HPDE6-E6E7 (cell line): ENCODE measurements at regions not wholly inside any gene's neighbourhood (a gene's known extent, or its start where the extent isn't known, plus 50 kb on each side); places are given as distances from the start of the nearest gene placed in this dataset.
A peak's percentile ranks its signal among the peaks of the same experiment; 100 is the strongest.

Experiments used
- DNase-seq: peaks from one replicate; pipeline ENCODE4 v3.0.0; 2011; ENCODE audit warnings: missing footprints; ENCODE audit errors: extremely low spot score

DNA sequence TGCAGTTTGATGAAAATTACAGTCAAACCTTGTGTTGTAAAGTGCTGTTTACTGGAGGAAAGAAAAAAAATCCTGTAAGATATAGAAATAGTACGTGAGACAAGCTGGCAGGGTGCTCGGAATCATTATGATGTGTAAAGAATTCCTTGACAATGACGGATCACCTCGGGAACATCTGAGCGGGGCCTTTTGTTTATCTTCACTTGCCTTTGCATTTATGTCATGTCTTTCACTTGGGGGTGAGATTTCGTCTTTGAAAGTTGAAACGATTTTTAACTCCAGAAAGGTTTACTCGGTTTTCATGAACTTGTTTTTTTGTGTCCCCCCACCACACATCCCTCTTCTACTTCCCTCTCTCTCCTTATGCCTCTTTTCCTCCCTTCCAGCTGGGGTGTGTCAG, 128.3 kb upstream of the VEPH1 start:
- no peak for DNase-seq

DNA sequence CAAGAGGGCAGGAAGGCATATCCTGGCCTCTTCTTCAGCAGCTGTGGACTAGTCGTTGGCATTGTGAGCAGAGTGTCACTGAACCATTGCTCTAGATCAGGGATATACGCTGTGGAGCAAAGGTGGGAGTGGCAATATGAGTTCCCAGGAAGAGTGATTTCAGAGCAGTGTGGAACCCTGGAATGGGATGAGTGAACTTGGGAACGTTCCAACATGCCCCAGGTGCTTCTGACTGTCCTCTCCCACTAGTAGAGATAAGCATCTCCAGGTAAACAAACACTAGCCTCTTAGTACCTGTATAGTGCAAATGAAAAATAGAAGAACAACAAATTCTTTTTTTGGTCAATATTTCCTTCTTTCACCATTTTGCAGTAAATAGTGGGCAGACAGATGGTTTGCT, 123.6 kb upstream of the VEPH1 start:
- DNase-seq = no peak

DNA sequence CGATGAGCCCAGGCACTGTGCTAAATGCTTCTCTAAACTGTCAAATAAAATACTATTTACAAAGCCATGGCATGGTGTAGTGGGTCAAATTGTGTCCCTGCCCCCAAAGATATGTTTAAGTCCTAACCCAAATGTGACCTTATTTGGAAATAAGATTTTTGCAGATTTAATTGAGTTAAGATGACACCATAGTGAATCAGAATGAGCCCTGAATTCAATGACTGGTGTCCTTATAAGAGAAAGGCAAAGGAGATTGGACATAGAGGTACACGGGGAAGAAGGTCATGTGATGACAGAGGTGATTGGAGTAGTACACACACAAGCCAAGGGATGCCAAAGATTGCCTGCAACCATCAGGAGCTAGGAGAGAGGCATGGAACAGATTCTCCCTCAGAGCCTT, 121.6 kb upstream of the VEPH1 start:
- DNase-seq = no peak

DNA sequence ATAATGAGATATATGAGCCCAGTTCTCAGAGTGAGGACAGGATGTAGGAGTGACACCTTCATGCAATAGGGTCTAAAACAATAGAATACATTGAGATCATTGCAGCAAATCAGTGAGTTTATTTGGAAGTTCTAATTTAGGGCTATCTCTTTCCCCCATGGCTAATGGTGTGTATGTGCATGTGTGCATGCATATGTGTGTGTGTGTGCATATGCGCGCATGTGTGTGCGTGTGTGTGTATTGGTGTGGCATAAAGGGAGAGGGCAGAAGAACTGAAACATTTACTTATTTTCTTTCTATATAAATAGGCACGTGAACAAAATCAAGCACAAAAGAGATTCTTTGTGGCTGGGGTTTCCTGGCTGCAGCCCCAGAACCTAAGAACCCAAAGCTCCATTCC, 115.7 kb upstream of the VEPH1 start:
- DNase-seq = no peak

DNA sequence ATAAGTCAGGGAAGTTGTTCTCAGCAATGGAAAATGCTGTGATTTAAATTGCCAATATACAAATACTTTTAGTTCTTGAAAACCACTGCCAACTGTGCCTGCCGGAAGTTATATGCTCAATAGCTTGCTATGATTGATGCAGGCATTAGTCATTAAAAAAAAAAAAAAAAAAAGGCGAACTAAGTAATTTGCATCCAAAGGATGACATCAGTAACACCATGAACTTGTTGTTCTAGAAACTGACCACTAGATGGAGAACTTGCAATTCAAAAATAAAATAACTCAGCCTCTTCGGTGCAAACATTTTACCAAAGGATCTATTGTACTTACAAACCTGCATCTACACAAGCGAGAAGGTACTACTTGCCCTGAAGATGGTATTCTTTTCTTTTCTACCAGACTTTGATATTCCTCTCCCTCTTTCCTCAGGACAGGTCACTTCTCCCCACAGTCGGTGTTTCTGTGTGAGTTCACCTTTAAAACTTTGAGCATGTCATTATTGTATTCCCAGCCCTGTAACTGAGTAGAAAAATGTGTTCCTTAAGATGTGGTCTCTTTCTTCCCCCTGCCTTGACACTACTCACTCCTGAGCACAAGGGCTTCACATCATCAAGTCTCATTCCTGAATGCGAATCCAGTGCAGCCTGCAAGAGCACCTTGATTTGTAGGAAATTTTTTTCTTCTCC, 115.0 kb upstream of the VEPH1 start:
- peak; percentile 74 for DNase-seq

DNA sequence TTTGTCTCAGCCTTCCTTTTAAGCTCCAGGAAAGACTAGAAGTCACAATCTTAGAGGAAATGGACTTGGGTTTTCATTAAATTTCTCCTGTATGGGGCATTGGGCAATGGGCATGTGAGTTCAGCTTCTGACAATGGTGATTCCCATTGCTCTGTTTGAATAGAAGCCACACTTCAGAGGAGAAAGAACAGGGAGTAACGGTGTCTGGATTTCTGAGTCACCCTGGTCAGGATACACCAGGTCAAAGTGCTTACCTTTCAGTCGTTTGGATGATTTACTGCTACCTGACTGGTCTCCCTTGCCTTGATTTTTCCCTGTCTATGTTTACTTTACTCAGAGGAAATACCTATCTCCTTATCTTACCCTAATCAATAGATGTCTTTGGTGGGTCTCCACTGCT, 111.7 kb upstream of the VEPH1 start:
- no peak for DNase-seq

DNA sequence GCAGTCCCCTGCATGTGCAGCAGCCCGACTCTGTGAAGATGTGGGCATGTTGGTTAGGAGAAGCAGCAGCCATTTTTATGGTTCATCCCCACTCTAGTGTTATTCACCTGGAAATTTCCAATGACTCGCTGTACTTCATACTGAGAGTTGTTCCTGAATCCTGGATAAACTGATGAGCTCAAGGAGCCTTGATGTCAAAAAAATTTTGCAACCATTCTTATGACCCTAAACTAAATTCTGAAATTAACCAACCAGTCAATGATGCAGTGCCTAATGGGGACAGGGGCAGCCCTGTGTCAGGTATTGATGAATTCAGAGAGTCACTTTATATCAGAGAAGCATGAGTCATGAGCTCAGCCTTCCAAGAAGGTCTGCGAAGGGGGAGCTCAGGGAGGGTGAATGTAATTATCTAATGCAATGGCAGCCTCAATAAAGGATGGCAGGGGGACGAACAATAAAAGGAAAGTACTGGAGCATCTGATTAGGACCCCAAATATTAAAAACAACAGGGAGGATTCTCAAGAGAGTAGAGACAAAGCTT, 108.4 kb upstream of the VEPH1 start:
- DNase-seq = no peak

DNA sequence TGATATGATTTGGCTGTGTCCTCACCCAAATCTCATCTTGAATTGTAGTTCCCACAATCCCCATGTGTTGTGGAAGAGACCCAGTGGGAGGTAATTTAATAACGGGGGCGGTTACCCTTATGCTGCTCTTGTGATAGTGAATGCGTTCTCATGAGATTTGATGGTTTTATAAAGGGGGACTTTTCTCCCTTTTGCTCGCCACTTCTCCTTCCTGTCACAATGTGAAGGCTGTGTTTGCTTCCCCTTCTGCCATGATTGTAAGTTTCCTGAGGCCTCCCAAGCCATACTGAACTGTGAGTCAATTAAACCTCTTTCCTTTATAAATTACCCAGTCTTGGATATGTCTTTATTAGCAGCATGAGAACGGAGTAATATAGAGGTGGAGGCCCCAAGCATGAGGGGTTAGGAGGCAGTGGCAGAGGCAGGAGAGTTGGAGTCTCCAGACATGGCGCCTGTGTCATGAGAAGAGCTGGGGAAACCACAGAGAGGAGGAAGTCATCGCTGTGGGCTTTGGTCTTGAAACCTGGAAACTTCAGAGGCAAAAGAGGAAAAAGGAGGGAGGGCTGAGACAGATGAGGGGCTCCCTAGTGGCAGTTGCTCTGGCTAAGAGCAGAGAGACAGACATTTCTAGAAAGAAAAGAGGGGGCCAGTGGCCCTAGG, 107.8 kb upstream of the VEPH1 start:
- no peak for DNase-seq

DNA sequence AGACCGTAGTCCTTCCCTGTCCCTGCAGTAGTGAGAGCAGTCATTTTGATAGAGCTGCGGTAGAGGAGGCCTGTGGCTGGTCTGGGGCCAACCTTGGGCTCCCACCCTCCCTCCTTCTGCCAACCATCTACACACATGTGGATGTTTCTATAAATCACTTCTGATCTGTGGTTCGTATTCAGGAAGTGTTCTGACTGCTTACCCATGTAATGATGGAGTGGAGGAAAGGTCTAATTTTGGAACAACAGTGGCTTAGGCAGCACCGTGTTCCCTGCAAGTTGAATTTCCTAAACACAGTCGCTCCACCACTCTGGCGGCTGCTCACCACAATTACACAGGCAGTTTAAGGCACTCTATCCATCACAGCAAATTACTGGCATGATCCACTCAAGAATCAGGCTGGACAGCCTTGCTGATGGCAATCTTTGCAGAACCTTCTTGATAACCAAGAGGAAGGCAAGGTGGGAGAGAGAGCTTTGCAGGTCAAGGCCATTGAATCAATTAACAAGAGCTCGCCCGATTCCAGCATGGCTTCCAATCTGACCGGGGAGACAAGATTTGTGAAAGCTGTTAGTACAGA, 104.7 kb upstream of the VEPH1 start:
- no peak for DNase-seq

DNA sequence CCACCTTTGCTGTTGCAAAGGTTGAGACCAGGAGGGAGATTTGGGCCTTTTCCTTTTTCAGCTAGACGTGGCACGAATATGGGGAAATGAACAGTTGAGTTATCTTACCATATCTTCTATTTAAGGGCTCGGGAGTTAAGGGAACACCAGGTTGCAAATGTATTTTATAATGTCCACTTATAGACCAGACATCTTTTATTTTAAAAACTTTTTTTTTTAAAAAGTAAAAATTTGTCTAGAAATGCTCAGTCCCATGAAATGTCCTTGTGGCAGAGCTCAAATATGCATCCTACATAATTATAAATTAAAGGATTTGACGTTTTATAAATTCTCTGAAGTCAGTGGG, 103.6 kb upstream of the VEPH1 start:
- no peak for DNase-seq

DNA sequence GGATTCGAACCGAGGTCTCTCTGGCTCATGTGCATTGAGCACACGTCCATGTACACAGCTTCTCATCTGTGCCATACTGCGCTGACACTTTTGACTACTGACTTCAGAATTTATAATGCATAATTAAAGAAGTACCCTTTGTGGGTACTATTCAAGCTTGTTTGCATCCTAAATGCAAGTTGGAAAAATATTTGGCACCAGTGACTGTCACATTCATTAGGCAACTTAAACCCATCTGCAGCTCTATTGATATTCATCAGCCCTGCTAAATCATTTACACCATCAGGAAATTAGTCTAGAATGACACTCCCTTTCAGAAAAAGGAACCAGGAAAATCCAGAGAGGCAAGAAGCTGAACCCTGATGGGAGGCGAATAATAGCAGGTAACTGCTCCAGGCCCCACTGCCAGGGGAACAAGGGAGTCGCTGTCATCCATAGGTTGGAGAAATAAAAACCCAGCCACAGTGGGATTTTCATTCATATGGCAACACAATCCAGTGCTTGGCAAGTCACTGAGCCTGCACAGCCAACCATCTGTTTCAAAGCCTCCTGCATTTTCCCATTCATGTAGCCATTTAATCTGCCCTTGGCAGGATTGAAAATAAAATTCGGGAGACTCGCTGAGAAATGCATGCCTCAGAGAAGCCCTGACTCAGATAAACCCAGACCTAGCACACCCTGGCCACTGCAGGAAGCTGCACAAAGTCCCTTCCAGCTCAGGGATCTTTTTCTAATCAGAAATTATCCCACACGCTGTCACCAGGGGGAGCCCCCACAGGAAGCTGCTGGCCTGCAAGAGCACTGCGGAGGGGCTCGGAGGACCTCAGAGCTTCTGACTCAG, 103.0 kb upstream of the VEPH1 start:
- peak; percentile 60 for DNase-seq

DNA sequence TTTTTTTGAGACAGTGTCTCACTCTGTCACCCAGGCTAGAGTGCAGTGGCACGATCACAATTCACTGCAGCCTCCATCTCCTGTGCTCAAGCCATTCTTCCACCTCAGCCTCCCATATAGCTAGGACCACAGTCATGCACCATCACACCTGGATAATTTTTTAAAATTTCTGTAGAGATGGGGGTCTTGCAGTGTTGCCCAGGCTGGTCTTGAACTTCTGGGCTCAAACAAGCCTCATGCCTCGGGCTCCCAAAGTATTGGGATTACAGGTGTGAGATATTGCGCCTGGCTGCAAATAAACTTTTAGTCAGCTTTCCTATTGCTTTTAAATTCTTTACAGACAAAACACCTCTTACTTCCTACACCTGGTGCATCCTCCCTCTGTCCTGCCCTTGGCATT, 102.1 kb upstream of the VEPH1 start:
- no peak for DNase-seq

DNA sequence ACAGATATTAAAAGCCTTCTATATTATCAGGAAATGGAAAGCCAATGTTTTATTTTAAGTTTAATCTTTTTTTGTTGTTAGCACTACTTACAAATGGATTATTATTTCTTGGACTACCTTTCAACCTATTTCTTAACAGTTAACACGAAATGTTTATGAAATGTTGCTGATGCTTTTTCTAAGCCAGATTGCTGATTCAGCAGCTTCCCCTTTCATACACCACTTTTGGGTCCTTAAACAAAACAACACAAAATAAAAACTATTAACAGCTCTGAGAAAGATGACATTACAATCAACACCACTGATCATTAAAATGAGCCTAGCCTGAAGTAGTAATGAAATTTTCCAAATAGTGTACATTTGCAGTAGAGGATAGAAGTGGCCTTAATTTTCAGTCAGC, 99.2 kb upstream of the VEPH1 start:
- DNase-seq = no peak

DNA sequence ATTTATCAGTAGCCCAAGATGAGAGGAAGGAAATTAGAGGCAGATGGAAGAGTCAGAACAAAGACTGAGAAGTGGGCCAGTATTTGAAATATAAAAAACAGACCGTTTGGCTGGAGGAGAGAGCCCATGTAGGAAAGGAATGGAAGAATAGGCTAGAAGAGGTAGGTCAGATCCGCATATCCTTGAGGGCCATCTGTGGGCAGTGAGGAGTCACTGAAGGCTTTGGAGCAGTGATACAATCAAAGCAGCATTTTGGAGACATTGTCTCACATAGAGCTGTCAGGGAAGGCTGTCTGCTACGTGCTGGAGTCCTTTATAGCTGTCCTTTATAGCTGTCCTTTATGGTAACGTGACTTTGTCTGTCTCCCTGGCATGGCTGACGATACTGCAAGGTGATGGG, 92.0 kb upstream of the VEPH1 start:
- no peak for DNase-seq

DNA sequence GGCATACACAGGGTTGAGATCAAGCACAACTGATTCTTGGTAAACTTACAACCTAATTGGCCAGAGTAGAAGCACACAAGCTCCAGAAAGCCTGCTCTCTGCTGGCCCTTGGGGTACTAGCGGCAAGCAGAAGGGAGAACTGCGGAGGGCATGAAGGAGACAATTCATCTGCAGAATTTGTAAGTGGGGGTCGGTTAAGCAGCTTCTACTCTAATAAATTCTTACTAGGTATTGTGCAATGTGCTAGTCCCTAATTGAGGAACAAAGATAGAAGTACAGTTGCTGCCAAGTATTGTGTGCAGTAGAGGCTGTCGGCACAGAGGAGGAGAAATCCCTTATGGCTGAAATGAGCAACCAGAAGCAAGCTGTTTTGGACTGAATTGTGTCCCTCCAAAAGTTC, 91.2 kb upstream of the VEPH1 start:
- no peak for DNase-seq

DNA sequence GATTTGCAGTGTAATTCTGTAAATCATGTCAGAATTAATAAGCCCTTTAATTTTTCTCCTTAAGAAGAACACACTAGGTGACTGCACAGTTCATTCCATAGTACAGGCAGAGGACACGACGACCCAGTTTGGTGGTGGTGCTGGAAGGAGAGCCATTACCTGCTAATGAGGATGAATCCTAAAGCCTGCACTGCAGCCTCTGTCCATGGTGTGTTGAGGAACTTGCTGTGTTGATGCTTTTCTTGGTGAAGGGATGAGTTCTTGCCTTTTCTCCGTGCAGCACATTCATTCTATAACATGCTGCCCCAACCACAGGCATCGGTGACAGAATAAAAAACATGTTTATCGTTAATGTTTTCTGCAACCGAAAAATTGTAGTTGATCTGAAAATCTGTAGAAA, 89.6 kb upstream of the VEPH1 start:
- no peak for DNase-seq

DNA sequence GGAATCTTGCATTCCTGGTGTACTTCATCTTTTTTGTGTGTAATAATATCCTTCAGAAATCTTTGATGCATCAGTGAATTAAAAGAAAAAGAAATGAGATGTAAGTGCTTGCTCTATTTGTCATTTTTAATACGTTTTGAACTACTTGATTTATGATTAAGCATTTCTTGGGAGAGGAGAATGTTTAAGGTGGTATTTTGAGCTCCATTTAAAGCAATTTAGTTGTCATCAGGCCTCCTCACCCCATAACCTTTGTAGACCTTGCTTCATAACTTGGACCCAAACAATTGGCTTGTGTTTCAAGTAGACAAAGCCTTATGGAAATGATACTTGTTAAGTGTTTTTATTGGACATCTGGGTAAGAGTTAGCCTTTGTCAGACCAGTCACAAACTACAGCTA, 87.1 kb upstream of the VEPH1 start:
- no peak for DNase-seq

DNA sequence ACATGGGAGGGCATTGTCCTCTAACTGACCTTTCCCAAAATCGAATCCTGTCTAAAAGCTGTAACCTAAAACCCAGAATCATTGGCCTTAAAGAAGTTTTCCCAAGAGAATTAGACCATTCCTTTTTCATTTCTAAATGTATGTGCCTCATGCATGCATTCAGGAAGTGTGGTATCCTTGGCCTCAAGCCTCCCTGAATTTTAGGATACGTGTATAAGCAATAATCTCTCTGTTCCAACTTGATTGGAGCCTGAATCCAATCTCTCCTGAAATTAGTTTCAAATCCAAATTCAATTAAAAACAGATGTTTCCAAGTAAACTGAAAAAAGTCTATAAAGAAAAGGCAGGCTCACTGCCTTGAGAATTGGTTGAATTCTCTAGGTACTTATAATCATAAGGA, 86.0 kb upstream of the VEPH1 start:
- DNase-seq = no peak

DNA sequence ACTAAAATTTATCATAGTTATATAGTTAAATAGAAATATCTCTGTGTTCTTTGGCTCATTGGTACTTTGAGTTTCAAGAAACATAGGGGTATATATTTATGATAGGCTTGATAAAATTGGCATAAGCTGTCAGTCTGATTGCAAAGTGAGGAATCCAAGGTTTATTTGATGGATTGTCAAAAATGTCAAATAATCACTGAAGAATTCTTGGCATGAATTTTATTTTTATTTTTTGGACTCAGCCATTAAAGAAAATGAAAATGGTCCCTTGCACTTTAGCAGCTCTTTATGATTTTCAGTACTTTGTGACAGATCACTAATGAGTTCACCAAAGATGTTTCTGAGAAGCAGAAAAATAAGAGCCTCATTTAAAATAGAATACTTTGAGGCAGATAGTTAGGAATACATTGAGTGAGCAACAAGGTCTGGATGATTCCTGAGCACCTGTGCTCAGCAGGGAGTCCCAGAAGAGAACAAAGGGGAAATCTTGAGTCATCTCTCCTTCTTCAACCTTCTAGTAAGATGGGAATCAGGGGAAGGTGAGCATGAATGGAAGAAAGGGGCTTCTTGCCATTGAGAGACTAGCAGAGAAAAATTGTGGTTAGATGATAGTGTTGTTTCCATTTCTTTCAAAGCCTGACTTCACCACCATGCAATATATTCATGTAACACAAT, 85.3 kb upstream of the VEPH1 start:
- DNase-seq = no peak

DNA sequence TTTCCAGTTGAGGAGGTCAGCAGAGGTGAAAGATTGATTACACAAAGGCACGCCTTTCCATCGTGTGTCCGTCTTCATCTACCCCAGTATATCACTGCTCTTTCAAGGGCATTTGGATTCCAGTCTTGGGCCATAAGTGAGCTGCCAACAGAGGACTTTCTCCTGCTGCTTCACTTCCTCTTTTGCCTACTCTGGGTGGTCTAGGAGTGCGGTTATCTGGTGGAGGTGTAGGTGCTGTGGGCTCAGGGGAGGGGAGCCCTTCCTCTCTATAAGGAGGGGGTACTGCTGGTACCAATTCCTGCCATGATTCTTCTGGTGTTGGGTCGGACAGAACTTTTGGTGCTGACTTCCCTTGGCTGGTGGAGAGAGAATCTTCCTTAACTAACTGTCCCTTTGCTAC, 83.1 kb upstream of the VEPH1 start:
- no peak for DNase-seq

DNA sequence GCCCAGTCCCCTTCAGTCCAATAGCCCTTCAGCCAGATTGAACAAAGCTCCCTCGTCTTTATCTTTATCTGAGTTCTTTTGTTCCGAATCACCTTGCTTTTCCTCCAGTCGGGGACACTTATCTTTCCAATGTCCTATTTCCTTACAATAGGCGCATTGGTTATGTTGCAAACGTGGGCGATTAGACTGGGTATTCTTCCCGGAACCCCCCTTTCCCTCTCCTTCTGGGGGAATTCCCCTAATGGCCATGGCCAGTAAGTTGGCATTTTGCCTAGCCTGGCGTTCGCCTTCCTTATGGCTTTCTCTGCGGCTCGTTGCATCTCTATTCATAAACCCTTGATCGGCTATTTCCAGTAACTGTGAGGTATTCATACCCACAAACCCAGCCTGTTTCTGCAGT, 82.2 kb upstream of the VEPH1 start:
- no peak for DNase-seq

DNA sequence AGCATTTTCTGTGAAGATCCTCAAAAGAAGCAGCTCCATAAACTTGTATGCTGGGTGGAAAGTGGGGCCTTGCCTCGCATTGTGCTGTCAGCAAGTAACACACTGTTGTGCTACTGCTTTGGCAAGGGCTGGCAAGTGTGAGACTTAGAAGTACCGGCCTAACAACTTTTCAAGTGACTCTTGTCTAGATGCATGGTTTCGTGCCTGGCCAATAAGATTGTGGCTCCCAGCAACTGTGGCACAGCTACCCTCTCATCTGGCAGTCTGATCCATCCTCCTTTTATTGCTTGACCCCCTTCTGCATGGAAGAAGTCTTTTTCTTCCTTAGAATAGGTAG, 79.4 kb upstream of the VEPH1 start:
- no peak for DNase-seq
